ENCODE measurements at regions not wholly inside any gene's neighbourhood (a gene's known extent, or its start where the extent isn't known, plus 50 kb on each side); places are given as distances from the start of the nearest gene placed in this dataset.
"Not testable (repeated sequence)": the region's sequence is repeated elsewhere in the genome, so short reads cannot be mapped to it uniquely, and the experiment has no call there.

- Histone ChIP-seq H3K4me3 (IDR thresholded peaks at IDR 0.05; ENCODE audit: insufficient read depth, low read depth, low read length) (no peak overlapping the region), H3K27me3 (ENCODE audit: insufficient read depth, low read depth) (no peaks in the 10 kb centered on the region), H3K9ac (peak overlapping the region; percentile 95), H3K27ac (peak overlapping the region; percentile 90), H3K4me1 (ENCODE audit: low read depth, poor library complexity, severe bottlenecking) (peaks cover 14% of the 10 kb centered on the region), H3K4me2 (peak overlapping the region; percentile 80), H3K36me3 (ENCODE audit: insufficient read depth) (no peaks in the 10 kb centered on the region), H4K20me1 (ENCODE audit: insufficient read depth) (no peaks in the 10 kb centered on the region), H2AFZ (ENCODE audit: low read depth) (peak overlapping the region; percentile 81), H3K79me2 (ENCODE audit: insufficient read depth, low read depth) (no peaks in the 10 kb centered on the region)
- TF ChIP-seq CTCF (conservative IDR thresholded peaks at IDR 0.05; ENCODE audit: low read depth, low read length) = no peak
Observed at GRCh38 chr17:68759002-68759342, 157.8 kb upstream of the FAM20A start.

- not testable (repeated sequence) for H3K27me3 ChIP-seq (ENCODE audit: insufficient read depth, low read depth); H3K4me3 ChIP-seq (IDR thresholded peaks at IDR 0.05; ENCODE audit: insufficient read depth, low read depth, low read length); H3K27ac ChIP-seq; H3K9ac ChIP-seq; H3K36me3 ChIP-seq (ENCODE audit: insufficient read depth); H3K4me2 ChIP-seq; H3K79me2 ChIP-seq (ENCODE audit: insufficient read depth, low read depth); H4K20me1 ChIP-seq (ENCODE audit: insufficient read depth)
- H2AFZ ChIP-seq (ENCODE audit: low read depth) = peak overlapping the region; percentile 81; the same call in 1 of the 2 replicates
- peaks cover 14% of the 10 kb centered on the region for H3K4me1 ChIP-seq (ENCODE audit: low read depth, poor library complexity, severe bottlenecking)
Observed at GRCh38 chr17:68757866-68758757, 156.9 kb upstream of the FAM20A start.

- H4K20me1 ChIP-seq (ENCODE audit: insufficient read depth) = no peaks in the 10 kb centered on the region
- H3K27me3 ChIP-seq (ENCODE audit: insufficient read depth, low read depth) = no peaks in the 10 kb centered on the region
- H3K4me1 ChIP-seq (ENCODE audit: low read depth, poor library complexity, severe bottlenecking) = peaks cover 5% of the 10 kb centered on the region
- TF ChIP-seq CTCF (conservative IDR thresholded peaks at IDR 0.05; ENCODE audit: low read depth, low read length) = no peak
- H3K36me3 ChIP-seq (ENCODE audit: insufficient read depth) = no peaks in the 10 kb centered on the region
- no peak overlapping the region for H3K4me3 ChIP-seq (IDR thresholded peaks at IDR 0.05; ENCODE audit: insufficient read depth, low read depth, low read length)
- no peak overlapping the region for H3K4me2 ChIP-seq
- H3K9ac ChIP-seq = no peak overlapping the region
- H3K27ac ChIP-seq = no peak overlapping the region
- H3K79me2 ChIP-seq (ENCODE audit: insufficient read depth, low read depth) = no peaks in the 10 kb centered on the region
- no peak overlapping the region for H2AFZ ChIP-seq (ENCODE audit: low read depth)
Observed at GRCh38 chr17:68753985-68754769, 153.0 kb upstream of the FAM20A start.

GRCh38 chr17:68750208-68750562 is 149.0 kb upstream of the FAM20A start:
- H3K36me3 ChIP-seq (ENCODE audit: insufficient read depth) = no peaks in the 10 kb centered on the region
- TF ChIP-seq CTCF (conservative IDR thresholded peaks at IDR 0.05; ENCODE audit: low read depth, low read length) = no peak
- no peak overlapping the region for H2AFZ ChIP-seq (ENCODE audit: low read depth)
- no peaks in the 10 kb centered on the region for H3K79me2 ChIP-seq (ENCODE audit: insufficient read depth, low read depth)
- no peak overlapping the region for H3K27ac ChIP-seq
- no peak overlapping the region for H3K4me3 ChIP-seq (IDR thresholded peaks at IDR 0.05; ENCODE audit: insufficient read depth, low read depth, low read length)
- no peak overlapping the region for H3K9ac ChIP-seq
- H3K27me3 ChIP-seq (ENCODE audit: insufficient read depth, low read depth) = no peaks in the 10 kb centered on the region
- H3K4me1 ChIP-seq (ENCODE audit: low read depth, poor library complexity, severe bottlenecking) = no peaks in the 10 kb centered on the region
- no peak overlapping the region for H3K4me2 ChIP-seq
- no peaks in the 10 kb centered on the region for H4K20me1 ChIP-seq (ENCODE audit: insufficient read depth)

All from KMS-11 (cell line).